Stomach (tissue), 4 donors: ENCODE measurements at regions not wholly inside any gene's neighbourhood (a gene's known extent, or its start where the extent isn't known, plus 50 kb on each side); places are given as distances from the start of the nearest gene placed in this dataset.

ENCODE experiments used
- CTCF ChIP-seq, 7 experiments: fragments of 450-650 bp in 4 of 7; fragments of 200-600 bp in 3 of 7; sonication (generic) in 3 of 7; IDR thresholded peaks; one replicate each; pipeline ENCODE4 v1.5.1; 2016 to 2019; ENCODE audit warnings: antibody characterized with exemption in 7 of 7, control low read depth in 2 of 7, mild to moderate bottlenecking in 1 of 7
- EP300 ChIP-seq: sonication (generic); formaldehyde crosslinking; IDR thresholded peaks from one replicate; pipeline ENCODE4 v1.6.1; 2017; ENCODE audit warnings: antibody characterized with exemption
- POLR2A ChIP-seq, 4 donors: fragments of 450-650 bp; IDR thresholded peaks; one replicate each; pipeline ENCODE4 v1.6.1; 2016; ENCODE audit warnings: antibody characterized with exemption in 4 of 4, control low read depth in 2 of 4, mild to moderate bottlenecking in 1 of 4, moderate library complexity in 1 of 4
- POLR2AphosphoS5 ChIP-seq, 3 donors: sonication (generic); formaldehyde crosslinking; IDR thresholded peaks; one replicate each; pipeline ENCODE4 v1.6.1; 2016; ENCODE audit warnings: antibody characterized with exemption in 3 of 3

GRCh38 chr4:179110816-179111215 is 1668.6 kb upstream of the AGA start:
- no peak for TF ChIP-seq CTCF (IDR thresholded peaks at IDR 0.05)
- no peak for TF ChIP-seq EP300
- TF ChIP-seq POLR2A (IDR thresholded peaks at IDR 0.05) = no peak
- no peak for TF ChIP-seq POLR2AphosphoS5 (IDR thresholded peaks at IDR 0.05)
